NCI-H1105 treated with DMSO at 0.1 percent for 48 hours (cell line): ENCODE measurements at regions not wholly inside any gene's neighbourhood (a gene's known extent, or its start where the extent isn't known, plus 50 kb on each side); places are given as distances from the start of the nearest gene placed in this dataset.
A peak's percentile ranks its signal among the peaks of the same experiment; 100 is the strongest.

ENCODE experiments used
- DNase-seq: peaks from one replicate; lab custom pipeline; 2025; lab: John Stamatoyannopoulos, UW

GRCh38 chr12:30507576-30507975, 188.1 kb downstream of the IPO8 start:
- no peak for DNase-seq

- no peak for DNase-seq
Measured at GRCh38 chr12:30506411-30506810, 189.3 kb downstream of the IPO8 start.

DNA sequence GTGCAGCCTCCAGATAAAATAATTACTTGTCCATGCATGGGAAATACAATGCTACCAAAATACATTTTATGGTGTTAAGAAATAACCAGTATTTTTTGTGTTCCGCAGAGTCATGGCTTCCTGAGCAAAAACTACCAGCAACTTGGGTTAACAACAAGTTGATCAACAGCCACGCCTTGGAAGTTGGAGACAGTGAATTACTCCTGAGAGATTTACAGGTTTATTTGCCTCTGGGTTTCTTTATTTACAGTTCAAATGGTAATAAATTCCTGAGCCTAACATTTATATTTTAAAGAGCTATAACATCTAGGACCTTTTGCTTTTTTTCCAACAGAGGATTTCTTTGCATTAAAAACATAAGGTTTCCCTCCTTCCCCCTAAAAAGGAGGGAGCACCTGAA, 194.0 kb downstream of the IPO8 start:
- DNase-seq = no peak

DNA sequence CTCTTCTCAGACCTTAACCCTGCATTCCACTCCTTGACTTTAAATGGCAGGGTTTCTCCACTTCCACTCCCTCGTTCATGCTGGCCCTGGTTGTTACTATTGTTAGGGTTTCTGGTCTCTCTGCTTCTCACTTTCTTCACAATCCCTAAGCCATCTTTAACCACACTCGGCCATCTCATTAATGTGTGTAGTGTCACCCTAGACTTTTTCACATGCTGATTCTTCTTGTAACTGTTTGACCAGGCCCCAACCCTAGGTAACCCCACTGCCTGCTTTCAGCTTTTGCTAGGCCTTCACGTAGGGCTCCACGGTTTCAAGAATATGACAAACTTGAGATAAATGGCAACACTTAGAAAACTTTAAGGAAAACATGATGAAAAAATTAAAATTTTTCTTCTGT, 195.1 kb downstream of the IPO8 start:
- no peak for DNase-seq

GRCh38 chr12:30485230-30485890, 210.3 kb downstream of the IPO8 start:
- no peak for DNase-seq

DNA sequence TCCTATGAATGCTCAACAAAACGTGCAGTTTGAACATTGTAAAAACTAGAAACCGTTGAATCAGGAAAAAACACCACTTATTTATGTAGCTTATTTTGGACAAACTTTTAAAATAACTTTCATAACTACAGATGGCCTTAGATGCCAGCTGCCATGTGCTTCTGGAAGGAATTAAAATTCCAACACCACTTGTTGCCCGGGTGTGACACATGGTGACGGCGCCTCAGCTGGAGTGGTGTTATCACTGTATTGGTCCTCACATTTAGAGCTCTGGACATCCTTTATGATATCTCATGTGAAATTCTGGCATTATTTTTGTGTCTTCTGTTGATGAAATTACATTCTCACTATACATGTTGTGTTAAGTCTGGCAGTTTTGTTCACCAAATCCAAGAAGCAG, 211.0 kb downstream of the IPO8 start:
- no peak for DNase-seq

- DNase-seq = no peak
Measured at GRCh38 chr12:30482650-30483049, 213.0 kb downstream of the IPO8 start.

GRCh38 chr12:30473274-30473673, 222.4 kb downstream of the IPO8 start:
- no peak for DNase-seq

DNA sequence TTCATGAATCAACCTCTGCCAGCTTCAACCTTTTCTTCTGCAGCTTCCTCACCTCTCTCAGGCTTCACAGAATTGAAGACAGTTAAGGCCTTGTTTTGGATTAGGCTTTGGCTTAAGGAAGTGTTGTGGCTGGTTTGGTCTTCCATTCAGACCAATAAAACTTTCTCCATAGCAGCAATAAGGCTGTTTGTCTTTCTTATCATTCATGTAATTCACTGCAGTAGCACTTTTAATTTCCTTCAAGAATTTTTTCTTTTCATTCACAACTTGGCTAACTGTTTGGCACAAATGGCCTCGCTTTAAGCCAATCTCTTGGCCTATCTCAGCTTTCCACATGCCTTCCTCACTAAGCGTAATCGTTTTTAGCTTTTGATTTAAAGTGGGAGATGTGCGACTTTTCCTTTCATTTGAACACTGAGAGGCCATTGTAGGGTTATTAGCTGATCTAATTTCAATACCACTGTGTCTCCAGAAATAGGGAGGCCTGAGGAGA, 229.5 kb downstream of the IPO8 start:
- DNase-seq = no peak

DNA sequence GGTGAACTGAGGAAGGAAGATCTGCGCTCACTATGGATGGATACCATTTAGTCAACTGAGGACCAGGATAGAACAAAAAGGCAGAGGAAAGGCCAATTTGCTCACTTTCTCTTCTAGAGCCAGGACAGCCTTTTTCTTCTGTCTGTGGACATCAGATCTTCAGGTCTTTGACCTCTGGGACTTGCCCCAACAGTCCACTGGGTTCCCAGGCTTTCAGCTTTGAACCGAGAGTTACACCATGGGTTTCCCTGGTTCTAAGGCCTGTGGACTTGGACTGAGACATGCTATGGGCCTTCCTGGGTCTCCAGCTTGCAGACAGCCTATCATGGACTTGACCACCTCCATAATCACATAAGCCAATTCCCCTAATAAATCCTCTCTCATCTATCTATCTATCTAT, 232.0 kb downstream of the IPO8 start:
- no peak for DNase-seq

DNA sequence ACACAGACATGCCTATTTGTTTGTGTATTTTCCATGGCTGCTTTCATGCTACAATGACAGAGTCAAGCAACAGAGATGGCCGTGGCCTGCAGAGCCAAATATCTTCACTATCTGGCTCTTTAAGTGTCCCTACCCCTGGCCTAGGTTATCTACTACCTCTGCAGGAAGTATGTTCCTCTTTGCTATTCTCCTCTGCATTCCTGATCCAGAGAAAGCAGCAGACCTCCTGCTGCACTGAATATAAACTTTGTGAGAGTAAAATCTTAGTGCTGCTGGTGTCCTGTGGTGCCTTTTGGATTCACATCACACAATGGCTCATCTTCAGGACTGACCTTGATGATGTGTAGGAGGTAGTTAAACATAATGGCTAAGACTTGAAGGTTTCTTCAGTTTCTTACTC, 233.4 kb downstream of the IPO8 start:
- DNase-seq = no peak

DNA sequence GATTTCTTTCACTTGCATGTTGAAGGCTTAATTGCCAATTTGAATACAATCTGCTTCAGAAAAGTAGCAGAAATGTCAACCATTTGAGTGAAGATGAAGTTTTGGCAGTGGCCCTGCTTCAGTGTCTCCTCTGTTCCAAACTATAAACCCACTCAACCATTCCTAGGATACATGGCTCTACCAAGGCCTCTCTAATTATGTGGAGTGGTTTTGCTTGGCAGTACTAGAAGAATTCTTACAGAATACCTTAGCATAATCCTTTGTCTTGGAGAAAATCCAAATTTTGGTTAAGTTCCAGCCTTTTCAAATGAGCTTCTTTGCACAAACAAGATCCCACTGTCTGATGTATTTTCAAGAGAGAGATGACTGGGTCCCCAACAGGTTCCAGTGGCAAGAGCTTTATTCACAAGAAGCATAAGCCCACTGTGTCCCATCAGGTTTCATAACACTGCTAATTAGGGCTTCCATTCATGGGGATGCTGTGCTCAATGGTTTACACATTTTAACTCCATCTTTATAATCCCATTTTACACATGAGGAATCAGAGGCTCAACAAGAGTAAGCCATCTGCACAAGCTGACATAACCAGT, 234.5 kb downstream of the IPO8 start:
- no peak for DNase-seq

- DNase-seq = no peak
Measured at GRCh38 chr12:30458453-30458852, 237.2 kb downstream of the IPO8 start.

DNA sequence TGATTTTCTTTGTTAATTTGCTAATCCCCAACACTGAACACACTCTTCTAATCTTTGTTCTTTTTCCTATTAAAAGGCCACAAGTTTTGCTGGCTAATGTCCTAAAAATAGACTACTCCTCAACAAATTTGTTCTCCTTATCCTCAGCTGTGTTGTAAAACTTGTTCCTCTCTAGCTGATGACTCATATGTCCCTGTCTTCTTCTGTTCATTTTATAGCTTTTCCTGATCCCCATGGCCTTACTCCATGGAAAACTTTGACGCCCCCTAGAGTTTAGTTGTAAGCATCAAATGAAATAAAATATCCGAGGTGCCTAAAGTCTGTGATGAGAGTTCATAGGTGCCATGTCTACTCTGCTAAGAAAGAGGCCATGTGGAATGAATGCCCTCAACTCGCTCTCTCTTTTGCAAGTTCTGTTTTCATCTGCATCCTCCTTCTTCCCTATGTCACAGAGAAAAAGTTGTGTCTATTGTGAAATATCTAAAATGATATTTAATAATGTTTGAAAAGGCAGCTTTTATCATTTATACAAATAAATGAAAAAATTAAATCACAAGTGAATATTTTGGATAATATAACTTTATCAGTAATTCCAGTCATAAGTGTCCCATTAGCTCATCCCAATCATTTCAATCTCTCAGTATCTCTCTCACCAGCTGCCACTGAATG, 237.9 kb downstream of the IPO8 start:
- peak; percentile 27 for DNase-seq

- no peak for DNase-seq
Measured at GRCh38 chr12:30450872-30451271, 244.8 kb downstream of the IPO8 start.

- no peak for DNase-seq
Measured at GRCh38 chr12:30450226-30450625, 245.4 kb downstream of the IPO8 start.

- DNase-seq = no peak
Measured at GRCh38 chr12:30448038-30448437, 247.6 kb downstream of the IPO8 start.

- DNase-seq = no peak
Measured at GRCh38 chr12:30447061-30447750, 248.5 kb downstream of the IPO8 start.

DNA sequence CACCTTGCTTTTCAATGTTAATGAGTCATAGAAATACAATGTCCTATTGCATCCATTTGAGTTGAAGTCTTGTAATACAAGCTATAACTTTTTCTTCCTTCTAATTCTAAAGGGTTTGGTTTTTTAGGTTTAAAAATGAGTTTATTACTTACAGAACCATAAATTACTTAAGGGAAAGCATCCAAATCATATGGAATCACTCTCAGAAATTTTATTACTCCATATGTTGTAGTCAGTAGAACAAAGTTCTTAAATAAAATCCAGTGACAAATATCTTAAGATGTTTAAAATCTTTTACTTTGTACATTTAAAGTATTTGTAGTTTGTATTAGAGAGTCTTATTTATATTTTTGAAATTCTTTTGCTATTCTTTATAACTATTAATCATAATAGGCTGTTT, 253.2 kb downstream of the IPO8 start:
- DNase-seq = no peak

DNA sequence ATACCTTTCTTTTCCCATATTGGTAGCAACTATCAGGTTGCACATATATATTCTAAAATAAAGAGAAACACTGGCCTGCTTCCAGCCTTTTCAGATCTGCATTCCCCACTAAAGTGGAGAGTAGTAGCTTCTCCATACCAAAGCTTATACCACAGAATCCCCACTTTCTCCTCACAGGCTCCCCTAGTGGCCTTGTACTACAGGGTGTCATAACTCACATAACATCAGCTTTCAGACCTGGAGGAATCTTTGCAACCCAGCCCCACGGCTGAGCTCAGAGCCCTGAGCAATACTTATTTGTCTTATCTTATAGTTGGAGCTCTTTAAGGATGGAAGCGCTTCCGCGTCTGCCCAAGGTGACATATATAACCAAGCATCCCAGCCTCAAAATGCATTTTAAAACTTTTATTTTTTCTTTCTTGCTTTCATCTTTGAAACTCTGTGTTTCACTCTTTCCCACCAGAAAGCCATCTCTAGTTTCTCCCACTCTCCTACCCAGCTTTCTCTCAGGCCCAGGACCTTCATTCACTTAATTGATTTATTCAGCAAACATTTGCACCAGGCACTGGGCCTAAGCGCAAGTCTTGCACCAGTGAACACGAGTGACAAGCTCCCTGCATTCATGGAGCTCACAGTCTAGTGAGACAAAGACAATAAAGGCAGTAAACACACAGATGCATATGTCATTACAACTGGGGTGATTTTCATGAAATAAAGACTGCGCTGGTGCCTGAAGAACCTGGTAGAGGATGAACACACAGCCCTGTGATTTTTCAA, 254.7 kb downstream of the IPO8 start:
- no peak for DNase-seq

DNA sequence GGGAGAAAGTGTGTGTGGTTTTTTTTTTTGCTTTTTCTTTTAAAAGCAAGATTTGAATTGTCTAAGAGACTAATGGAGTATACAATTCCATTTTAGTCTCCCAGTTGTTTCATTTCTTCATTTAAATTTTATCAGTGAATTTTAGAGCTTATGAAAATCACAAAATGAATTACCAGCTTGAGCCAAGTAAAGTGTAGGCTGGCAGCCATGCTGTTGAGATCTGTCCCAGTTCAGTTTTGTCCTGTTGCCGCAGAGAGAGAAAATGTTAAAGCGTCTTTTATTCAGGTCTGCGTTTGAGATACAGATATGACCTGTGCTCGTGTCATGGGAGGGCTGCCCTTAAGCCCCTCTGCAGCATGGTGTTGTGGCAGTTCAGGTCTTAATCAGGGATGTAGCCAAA, 256.5 kb downstream of the IPO8 start:
- no peak for DNase-seq

DNA sequence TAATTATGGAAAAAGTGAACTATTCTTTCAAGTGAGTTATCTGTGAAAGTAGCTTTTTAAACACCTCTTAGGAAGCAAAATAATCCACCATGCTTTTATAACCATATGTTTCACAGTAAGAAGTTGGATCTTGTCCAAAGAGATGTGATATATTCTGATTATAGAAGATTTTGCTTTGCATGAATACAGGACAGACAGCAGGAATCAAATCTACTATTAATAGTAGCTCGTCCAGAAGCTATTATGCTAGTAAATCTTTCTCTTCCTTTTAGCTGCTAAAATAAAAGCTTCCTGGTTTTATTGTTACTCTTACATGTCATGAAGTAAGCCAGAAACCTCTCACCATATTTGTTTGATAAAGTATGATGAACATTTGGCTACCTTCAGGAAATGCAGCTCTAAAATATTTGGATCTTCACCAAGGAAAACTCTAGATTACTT, 257.0 kb downstream of the IPO8 start:
- peak; percentile 12 for DNase-seq
